HG02973 (cell line): ENCODE measurements at regions not wholly inside any gene's neighbourhood (a gene's known extent, or its start where the extent isn't known, plus 50 kb on each side); places are given as distances from the start of the nearest gene placed in this dataset.
A peak's percentile ranks its signal among the peaks of the same experiment; 100 is the strongest.

Source experiments
- ATAC-seq: cut with Tn5 transposase; IDR thresholded peaks from one replicate; pipeline ENCODE4 v1.9.1; 2021; ENCODE audit warnings: moderate library complexity; ENCODE audit not compliant: unreplicated experiment

GRCh38 chr12:85568395-85569103 is 267.7 kb downstream of the RASSF9 start:
- ATAC-seq, result no peak

- ATAC-seq, result no peak
These were observed 266.9 kb downstream of the RASSF9 start for GRCh38 chr12:85569261-85569660.

GRCh38 chr12:85572956-85573355 is 263.3 kb downstream of the RASSF9 start:
- ATAC-seq, result no peak

- ATAC-seq, result no peak
These were observed 262.5 kb downstream of the RASSF9 start for GRCh38 chr12:85573635-85574214.

GRCh38 chr12:85574291-85574690 is 261.9 kb downstream of the RASSF9 start:
- no peak for ATAC-seq

GRCh38 chr12:85575120-85576096 is 260.8 kb downstream of the RASSF9 start:
- peak; percentile 98 for ATAC-seq

GRCh38 chr12:85580562-85581168 is 255.5 kb downstream of the RASSF9 start:
- ATAC-seq, result no peak

GRCh38 chr12:85587158-85587557 is 249.1 kb downstream of the RASSF9 start:
- no peak for ATAC-seq

- ATAC-seq, result no peak
These were observed 248.0 kb downstream of the RASSF9 start for GRCh38 chr12:85588221-85588620.

GRCh38 chr12:85600841-85601240 is 235.4 kb downstream of the RASSF9 start:
- no peak for ATAC-seq

- no peak for ATAC-seq
These were observed 232.7 kb downstream of the RASSF9 start for GRCh38 chr12:85603556-85603955.

- no peak for ATAC-seq
These were observed 229.8 kb downstream of the RASSF9 start for GRCh38 chr12:85606455-85606854.

- no peak for ATAC-seq
These were observed 226.4 kb downstream of the RASSF9 start for GRCh38 chr12:85609778-85610177.

GRCh38 chr12:85610194-85610593 is 226.0 kb downstream of the RASSF9 start:
- ATAC-seq, result no peak

GRCh38 chr12:85616201-85616600 is 220.0 kb downstream of the RASSF9 start:
- ATAC-seq, result no peak

- ATAC-seq, result no peak
These were observed 218.7 kb downstream of the RASSF9 start for GRCh38 chr12:85617307-85618091.

GRCh38 chr12:85621041-85621440 is 215.2 kb downstream of the RASSF9 start:
- no peak for ATAC-seq

- no peak for ATAC-seq
These were observed 212.4 kb downstream of the RASSF9 start for GRCh38 chr12:85623763-85624162.

- no peak for ATAC-seq
These were observed 210.7 kb downstream of the RASSF9 start for GRCh38 chr12:85625467-85625866.

GRCh38 chr12:85626001-85626783 is 210.0 kb downstream of the RASSF9 start:
- no peak for ATAC-seq
